Activated CD4-positive, alpha-beta T cell treated with anti-CD3 and anti-CD28 coated beads, Interleukin-2, Interleukin-4, amounts not matched to agents 100 ng/mL and 50 ng/mL, durations not matched to agents 16 hours and 8 hours (primary cell): ENCODE measurements at regions not wholly inside any gene's neighbourhood (a gene's known extent, or its start where the extent isn't known, plus 50 kb on each side); places are given as distances from the start of the nearest gene placed in this dataset.
"Not testable (repeated sequence)": the region's sequence is repeated elsewhere in the genome, so short reads cannot be mapped to it uniquely, and the experiment has no call there.

Experiments
- DNase-seq: peaks from one replicate; pipeline ENCODE4 v3.0.0-alpha.2; 2020; ENCODE audit warnings: low spot score

DNA sequence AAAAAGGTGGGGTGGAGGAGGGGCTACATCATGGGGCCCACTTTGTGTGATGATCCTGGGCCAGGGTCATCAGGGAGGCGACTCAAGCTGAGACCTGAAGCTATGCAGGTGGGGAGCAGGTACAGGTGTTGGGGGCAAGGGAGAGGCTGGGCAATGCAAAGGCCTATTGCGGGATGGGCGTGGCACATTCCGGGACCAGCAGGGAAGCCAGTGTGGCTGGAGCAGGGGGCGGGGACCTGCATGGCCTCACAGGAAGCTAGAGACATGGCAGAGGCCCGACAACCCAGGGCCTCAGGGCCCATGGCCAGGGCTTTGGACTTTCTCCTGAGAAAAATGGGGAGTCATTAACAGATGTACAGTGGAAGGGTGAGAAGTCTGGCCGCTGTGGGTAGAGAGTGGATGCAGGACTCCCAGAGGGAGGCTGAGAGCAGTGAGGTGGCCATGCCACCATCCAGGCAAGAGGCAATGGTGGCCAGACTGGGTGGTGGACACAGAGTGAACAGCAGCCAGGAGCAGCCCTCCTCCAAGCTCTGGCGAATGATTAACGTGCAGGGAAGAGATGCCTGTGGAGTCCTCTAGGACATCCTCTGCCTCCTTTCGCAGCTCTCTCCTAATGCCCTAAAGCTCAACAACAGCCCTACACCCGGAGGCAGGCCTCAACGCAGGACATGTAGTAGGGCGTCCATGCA, 122.6 kb upstream of the ATP2B2 start:
- no peak for DNase-seq

- no peak for DNase-seq
These were observed 123.7 kb upstream of the ATP2B2 start for GRCh38 chr3:10628891-10629670.

- DNase-seq: no peak
These were observed 124.3 kb upstream of the ATP2B2 start for GRCh38 chr3:10629671-10630040.

- no peak for DNase-seq
These were observed 125.8 kb upstream of the ATP2B2 start for GRCh38 chr3:10631224-10631623.

- no peak for DNase-seq
These were observed 126.7 kb upstream of the ATP2B2 start for GRCh38 chr3:10632125-10632524.

- no peak for DNase-seq
These were observed 127.4 kb upstream of the ATP2B2 start for GRCh38 chr3:10632741-10633140.

- DNase-seq: no peak
These were observed 130.2 kb upstream of the ATP2B2 start for GRCh38 chr3:10635446-10636076.

- DNase-seq: no peak
These were observed 132.0 kb upstream of the ATP2B2 start for GRCh38 chr3:10637342-10637741.

- no peak for DNase-seq
These were observed 133.1 kb upstream of the ATP2B2 start for GRCh38 chr3:10638466-10638865.

GRCh38 chr3:10641760-10642159, 136.4 kb upstream of the ATP2B2 start:
- no peak for DNase-seq

- DNase-seq: no peak
These were observed 138.8 kb upstream of the ATP2B2 start for GRCh38 chr3:10644189-10644588.

DNA sequence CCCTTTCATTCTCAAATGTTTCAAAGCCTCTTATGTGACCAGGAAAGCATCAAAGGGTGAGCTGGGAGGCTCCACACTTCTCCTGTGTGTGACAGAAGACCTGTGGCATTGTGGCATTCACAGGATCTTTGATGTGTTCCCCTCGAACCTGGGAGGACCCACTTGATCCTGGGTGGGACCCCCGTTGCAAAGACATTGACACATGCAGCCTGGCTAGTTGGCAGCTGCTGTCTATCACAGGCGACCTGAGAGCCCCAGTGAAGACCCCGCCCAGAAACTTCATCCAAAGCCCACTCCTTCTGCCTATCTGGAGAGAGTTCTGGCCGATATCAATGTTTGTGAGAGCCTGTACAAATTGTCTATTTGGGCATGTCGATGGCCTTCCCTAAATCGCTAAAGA, 140.4 kb upstream of the ATP2B2 start:
- DNase-seq: no peak

GRCh38 chr3:10646531-10647335, 141.3 kb upstream of the ATP2B2 start:
- no peak for DNase-seq

DNA sequence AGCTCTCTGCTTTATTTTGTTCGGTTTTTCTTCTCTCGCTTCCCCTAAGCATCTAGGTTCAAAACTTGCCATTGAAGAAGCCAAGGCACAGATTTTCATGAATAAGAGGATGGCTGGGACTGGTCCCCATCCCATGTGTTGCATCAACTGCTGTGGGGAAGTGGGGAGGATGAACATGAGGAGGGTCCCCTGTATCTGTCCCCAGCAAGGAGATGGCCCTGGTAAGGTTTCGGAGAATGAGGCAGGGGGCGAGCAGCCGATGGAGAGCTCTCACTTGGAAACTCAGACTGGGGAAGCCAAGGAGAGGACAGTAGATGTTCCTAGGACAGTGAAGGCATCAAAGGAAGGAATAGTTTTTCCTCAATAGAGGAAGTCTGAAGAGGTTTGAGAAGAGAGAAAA, 142.0 kb upstream of the ATP2B2 start:
- no peak for DNase-seq

DNA sequence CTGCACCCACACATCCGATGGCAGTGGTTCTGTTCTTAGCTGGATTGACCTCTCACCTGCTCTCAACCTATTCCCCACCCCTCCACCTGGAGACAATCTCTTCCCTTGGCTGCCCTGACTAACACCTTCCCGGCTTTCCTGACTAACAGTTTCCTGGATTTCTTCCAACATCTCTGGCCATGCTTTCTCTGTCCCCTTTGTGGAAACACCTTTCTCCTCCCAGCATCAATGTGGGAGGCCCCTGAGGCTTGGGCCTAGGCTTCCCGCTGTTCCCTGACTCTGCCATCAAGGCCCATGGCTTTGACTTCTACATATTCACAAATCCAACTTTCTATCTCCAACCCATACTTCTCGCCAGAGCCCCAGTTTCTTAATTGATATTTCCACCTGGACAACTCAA, 142.8 kb upstream of the ATP2B2 start:
- no peak for DNase-seq

DNA sequence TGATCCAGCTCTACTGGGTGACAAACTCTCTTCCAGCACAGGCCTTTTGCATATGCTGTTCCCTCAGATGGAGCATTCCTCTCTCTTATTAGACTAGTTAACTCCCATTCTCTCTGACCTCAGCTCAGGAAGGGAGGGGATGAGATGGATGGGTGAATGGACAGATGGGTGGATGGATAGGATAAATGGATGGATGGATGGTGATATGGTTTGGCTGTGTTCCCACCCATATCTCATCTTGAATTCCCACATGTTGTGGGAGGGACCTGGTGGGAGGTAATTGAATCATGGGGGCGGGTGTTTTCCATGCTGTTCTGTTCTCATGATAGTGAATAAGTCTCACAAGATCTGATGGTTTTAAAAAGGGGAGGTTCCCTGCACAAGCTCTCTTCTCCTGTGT, 144.1 kb upstream of the ATP2B2 start:
- DNase-seq: not testable (repeated sequence)

DNA sequence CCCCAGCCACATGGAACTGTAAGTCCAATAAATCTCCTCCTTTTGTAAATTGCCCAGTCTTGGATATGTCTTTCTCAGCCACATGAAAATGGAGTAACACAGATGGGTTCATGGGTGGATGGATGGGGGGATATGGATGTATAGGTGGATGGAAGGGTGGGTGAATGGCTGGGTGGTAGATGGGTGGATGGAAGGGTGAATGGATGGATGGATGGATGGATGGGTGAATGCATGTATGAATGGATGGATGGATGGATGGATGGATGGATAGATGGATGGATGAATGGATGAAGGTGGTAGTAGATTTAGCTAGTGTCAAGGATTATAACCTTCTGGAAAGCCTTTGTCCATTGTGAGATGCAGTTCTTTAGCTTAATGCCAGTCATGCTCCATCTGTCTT, 146.1 kb upstream of the ATP2B2 start:
- no peak for DNase-seq

DNA sequence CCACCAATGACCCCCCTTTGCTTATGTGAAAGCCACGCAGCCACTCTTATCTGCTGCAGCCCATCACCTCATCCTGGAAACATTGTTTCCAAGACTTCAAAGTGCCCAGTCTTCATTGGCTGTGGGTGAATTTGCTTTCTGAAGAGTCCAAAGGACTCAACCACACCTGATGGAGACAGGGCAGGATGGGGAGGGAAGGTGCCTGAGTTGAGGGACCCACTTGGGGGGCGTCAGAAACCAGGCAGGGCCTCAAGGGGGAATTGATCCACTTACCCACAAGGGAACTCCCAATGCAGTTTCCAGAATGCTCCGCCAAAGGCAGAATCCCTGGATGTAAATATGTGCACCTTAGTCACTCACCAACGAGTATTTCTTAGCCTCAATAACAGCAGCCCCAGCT, 147.9 kb upstream of the ATP2B2 start:
- DNase-seq: no peak

GRCh38 chr3:10653866-10654611, 148.7 kb upstream of the ATP2B2 start:
- no peak for DNase-seq

- no peak for DNase-seq
These were observed 149.7 kb upstream of the ATP2B2 start for GRCh38 chr3:10655105-10655504.

DNA sequence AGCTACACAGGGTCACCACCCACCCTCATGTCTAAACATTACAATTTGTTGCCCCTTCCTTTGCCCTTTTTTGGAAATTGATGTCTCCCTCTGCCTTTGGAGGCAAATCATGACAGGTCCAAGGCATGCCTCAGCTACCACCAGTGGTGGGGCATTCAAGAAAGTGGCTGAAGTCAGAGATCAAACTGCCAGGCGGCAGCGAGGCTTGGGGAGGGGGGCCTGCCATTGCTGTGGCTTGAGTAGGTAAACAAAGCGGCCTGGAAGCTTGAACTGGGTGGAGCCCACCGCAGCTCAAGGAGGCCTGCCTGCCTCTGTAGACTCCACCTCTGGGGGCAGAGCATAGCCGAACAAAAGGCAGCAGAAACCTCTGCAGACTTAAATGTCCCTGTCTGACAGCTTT, 152.0 kb upstream of the ATP2B2 start:
- not testable (repeated sequence) for DNase-seq

DNA sequence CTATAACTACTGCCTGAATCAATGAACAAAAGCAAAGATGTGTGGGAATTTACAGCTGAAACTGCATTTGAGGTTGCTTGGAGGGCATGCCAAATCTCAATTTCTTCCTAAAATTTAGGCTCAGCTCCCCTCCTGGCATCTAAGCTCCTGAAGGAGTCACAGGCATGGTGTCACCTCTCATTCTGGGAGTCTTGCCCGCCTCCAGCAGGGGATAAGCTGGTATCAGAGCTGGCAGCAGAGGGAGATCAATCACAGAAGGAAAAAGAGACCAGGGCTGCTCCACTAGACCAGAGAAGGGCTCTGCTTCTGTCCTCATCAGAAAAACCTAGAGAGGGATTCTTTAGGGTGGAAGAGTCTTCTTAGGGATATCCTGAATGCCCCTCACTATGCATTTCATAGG, 150.4 kb upstream of the SLC6A11 start:
- DNase-seq: no peak
